ENCODE measurements at regions not wholly inside any gene's neighbourhood (a gene's known extent, or its start where the extent isn't known, plus 50 kb on each side); places are given as distances from the start of the nearest gene placed in this dataset.

DNA sequence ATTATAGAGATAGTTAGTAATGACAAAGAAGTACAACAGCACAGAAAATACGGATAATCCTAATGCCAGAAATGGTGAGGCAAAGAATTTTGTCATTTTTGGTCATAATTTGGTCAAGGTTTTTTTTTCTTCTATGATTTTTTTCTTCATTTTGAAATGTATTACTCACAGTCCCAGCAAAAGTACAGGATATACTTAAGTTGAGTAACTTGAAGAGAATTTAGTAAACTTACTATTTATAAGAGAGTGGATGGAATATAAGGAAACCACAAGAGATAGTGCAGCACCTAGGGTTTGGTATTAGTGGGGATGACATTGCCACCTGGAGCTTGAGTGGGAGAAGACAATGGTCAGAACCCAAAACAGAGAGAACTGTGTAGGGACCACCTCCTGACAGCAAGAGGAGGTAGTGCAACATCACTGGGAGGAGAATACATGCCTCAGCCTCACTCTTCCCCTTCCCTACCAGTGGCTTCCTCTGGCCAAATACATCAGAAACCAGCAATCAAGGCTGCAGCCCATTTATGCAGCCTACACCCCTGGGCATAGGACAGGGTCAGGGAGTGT lies 434.5 kb upstream of the TRPC7 start:
- Histone ChIP-seq H3K4me2 (no peak overlapping the region), H3K4me1 (no peaks in the 10 kb centered on the region), H3K4me3 (no peak overlapping the region), H4K20me1 (no peaks in the 10 kb centered on the region; a peak in 1 of 22 replicates), H3K27ac (no peak overlapping the region), H3K9ac (no peak overlapping the region), H3K9me3 (replicated peaks in 1 of 11) (no peaks in the 10 kb centered on the region), H3K36me3 (no peaks in the 10 kb centered on the region), H3K27me3 (no peaks in the 10 kb centered on the region)
- no peak for TF ChIP-seq Cebpa-rat (IDR thresholded peaks at IDR 0.05)

- H3K4me3 ChIP-seq = no peak overlapping the region
- no peak overlapping the region for H3K27ac ChIP-seq
- H3K36me3 ChIP-seq = no peaks in the 10 kb centered on the region
Measured at GRCh38 chr5:136793300-136793699, 428.0 kb upstream of the TRPC7 start.

GRCh38 chr5:136781464-136781863 lies 416.1 kb upstream of the TRPC7 start:
- Histone ChIP-seq H3K27ac (no peak overlapping the region), H3K27me3 (peaks cover 0 to 4% (median 0%) of the 10 kb centered on the region in 11 experiments; a peak in 3 of 22 replicates), H3K4me2 (no peak overlapping the region), H4K20me1 (no peaks in the 10 kb centered on the region), H3K4me1 (no peaks in the 10 kb centered on the region), H3K9ac (no peak overlapping the region), H3K4me3 (no peak overlapping the region), H3K36me3 (no peaks in the 10 kb centered on the region), H3K9me3 (replicated peaks in 1 of 11) (no peaks in the 10 kb centered on the region)
- TF ChIP-seq Cebpa-rat (IDR thresholded peaks at IDR 0.05) = no peak

More at GRCh38 chr5:136793300-136793699, 428.0 kb upstream of the TRPC7 start:
- H3K9me3 ChIP-seq (replicated peaks in 1 of 11) = no peaks in the 10 kb centered on the region
- no peak overlapping the region for H3K9ac ChIP-seq
- H3K4me1 ChIP-seq = no peaks in the 10 kb centered on the region
- no peak overlapping the region for H3K4me2 ChIP-seq
- H4K20me1 ChIP-seq = no peaks in the 10 kb centered on the region; a peak in 1 of 22 replicates
- H3K27me3 ChIP-seq = no peaks in the 10 kb centered on the region
- TF ChIP-seq Cebpa-rat (IDR thresholded peaks at IDR 0.05) = no peak

DNA sequence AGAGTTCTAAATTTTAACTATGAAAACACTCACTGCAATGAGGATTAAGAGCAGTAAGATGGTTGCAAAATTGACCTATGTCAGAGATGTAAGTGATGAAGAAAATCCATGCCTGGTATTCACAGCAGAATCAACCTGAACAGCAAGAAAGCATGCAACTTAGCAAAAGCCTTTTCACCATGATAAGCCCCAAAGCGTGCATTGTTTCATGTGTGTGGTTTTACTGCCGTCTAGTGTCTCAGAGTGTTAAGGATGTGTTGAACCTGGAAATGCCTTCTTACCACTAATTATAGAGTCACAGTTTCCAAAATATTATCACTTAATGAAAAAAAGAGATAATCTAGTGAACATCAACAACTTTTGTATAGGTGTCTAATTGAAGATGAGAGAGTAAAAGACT lies 415.2 kb upstream of the TRPC7 start:
- no peak for TF ChIP-seq Cebpa-rat (IDR thresholded peaks at IDR 0.05)
- Histone ChIP-seq H3K36me3 (no peaks in the 10 kb centered on the region), H4K20me1 (no peaks in the 10 kb centered on the region)

DNA sequence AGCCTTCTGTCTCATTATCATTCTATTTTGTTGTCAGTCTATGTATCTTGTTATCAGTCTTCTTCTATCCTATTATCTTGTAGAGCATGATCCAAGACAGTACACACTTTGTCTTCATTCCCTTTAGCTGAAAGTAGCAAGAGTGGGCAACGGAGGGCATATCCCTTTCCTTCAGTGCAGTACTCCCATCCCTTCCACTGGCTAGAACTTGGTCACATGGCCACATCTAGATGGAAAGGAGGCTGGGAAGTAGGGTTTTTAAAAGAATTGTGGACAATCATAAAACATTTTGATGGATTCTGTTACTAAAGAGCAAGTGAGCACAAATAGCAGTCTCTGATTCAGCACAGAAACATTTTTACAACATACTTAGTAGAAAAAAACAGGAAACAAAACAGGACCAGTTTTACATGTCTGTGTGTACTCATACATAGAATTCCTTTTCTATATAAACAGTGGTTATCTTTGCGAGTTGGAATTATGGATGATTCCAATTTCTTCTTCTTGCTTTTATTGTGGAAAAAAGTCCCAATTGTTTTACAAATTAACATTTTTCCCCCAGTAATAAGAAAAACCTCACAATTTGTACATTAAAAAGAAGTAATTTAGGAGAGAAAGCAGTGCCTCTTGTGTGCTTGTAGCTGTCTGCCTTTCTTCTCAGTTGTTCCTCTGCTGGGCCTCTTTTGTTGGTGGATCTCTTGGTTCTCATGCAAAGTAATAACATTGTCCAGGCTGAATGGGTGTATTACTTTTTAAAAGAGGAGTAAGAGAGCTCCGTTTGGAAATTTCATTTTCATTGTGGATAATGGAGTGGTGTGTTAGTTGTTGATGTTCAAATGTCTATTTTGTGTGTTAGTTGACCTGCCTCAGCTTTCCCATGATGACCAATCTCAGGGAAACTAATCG lies 410.9 kb upstream of the TRPC7 start:
- no peaks in the 10 kb centered on the region for H3K36me3 ChIP-seq
- H3K4me2 ChIP-seq = no peak overlapping the region
- peaks cover 0 to 24% (median 19%) of the 10 kb centered on the region in 10 experiments; a peak in 15 of 20 replicates for H3K4me1 ChIP-seq
- H3K27ac ChIP-seq = no peak overlapping the region
- peaks cover 7 to 42% (median 27%) of the 10 kb centered on the region in 11 experiments; a peak in 20 of 22 replicates for H3K27me3 ChIP-seq
- H3K4me3 ChIP-seq = no peak overlapping the region
- H3K9ac ChIP-seq = no peak overlapping the region
- peaks cover 0 to 7% (median 0%) of the 10 kb centered on the region in 11 experiments; a peak in 3 of 22 replicates for H3K9me3 ChIP-seq (replicated peaks in 1 of 11)
- peaks cover 0 to 14% (median 0%) of the 10 kb centered on the region in 11 experiments; a peak in 5 of 22 replicates for H4K20me1 ChIP-seq
- TF ChIP-seq Cebpa-rat (IDR thresholded peaks at IDR 0.05) = no peak

More for the DNA sequence above, 415.2 kb upstream of the TRPC7 start:
- no peak overlapping the region for H3K9ac ChIP-seq
- no peak overlapping the region for H3K27ac ChIP-seq
- no peaks in the 10 kb centered on the region for H3K4me1 ChIP-seq
- H3K27me3 ChIP-seq = peaks cover 0 to 13% (median 0%) of the 10 kb centered on the region in 11 experiments; a peak in 10 of 22 replicates
- H3K4me2 ChIP-seq = no peak overlapping the region
- no peak overlapping the region for H3K4me3 ChIP-seq
- H3K9me3 ChIP-seq (replicated peaks in 1 of 11) = peaks cover 0 to 6% (median 0%) of the 10 kb centered on the region in 11 experiments; a peak in 3 of 22 replicates

DNA sequence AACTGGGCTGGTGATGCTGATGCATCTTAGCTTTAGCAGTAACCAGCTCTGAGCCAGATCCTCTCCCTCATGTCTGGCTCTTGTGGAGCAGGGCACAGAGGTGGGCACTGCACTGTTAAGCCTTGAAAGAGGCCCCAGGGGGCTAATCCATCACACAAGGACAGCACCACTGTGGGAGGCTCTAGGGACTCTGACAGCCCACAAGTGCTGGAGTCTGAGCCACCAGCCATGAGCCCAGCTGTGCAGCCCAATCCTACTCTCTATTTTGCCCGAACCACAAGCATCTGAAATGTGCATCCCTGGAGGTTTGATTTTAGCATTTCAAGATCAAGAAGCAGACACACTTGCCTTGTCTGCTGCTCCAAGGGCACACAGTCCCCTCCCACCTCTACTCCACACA lies 407.1 kb upstream of the TRPC7 start:
- no peak overlapping the region for H3K27ac ChIP-seq
- no peak overlapping the region for H3K4me3 ChIP-seq
- H3K9me3 ChIP-seq (replicated peaks in 1 of 11) = peaks cover 0 to 7% (median 0%) of the 10 kb centered on the region in 11 experiments; a peak in 3 of 22 replicates
- TF ChIP-seq Cebpa-rat (IDR thresholded peaks at IDR 0.05) = no peak
- peaks cover 7 to 52% (median 36%) of the 10 kb centered on the region in 11 experiments; a peak in 21 of 22 replicates for H3K27me3 ChIP-seq
- H3K4me2 ChIP-seq = peak overlapping the region in 8 of 11 experiments; percentile 39 to 88 (median 59); a peak in 16 of 22 replicates
- H3K4me1 ChIP-seq = peaks cover 5 to 55% (median 48%) of the 10 kb centered on the region in 10 experiments; a peak in 18 of 20 replicates
- no peaks in the 10 kb centered on the region for H3K36me3 ChIP-seq
- peaks cover 0 to 37% (median 0%) of the 10 kb centered on the region in 11 experiments; a peak in 7 of 22 replicates for H4K20me1 ChIP-seq
- no peak overlapping the region for H3K9ac ChIP-seq

DNA sequence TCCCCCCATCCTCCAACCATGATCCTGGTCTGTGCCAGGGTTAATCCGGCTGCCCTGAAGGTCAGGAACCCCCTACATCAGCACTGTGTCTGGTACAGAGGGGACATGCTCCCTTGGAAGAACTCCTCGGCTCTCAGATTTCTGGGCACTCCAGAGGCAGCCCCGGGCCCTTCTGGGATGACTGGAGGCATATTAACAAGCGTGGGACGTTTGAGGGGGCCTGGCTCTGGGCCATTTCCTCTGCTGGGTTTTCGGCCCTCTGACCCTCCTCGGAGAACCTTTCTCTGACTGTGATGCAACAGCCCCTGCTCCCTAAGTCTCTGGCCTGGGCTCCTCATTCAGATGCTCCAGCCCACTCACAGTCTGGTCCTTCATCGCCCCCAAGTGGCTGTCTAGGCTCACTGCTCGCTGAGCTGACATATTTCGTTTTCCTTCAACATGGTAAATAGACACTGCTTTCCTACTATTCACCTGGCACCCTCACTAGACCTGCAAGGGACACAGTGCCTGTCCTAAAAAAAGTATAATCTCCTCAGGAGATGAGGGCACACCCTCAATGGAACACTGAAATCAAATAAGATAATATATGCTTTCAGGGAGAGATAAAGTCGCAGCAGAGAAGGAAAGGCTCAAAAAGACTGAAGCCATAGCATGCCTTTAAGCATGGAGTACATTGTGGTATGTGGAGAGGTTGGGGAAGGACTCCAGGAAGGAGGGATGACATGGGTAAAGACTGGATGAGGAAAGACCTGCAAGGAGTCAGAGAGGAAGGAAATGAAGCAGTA lies 404.7 kb upstream of the TRPC7 start:
- no peak overlapping the region for H3K27ac ChIP-seq
- H4K20me1 ChIP-seq = peaks cover 0 to 37% (median 0%) of the 10 kb centered on the region in 11 experiments; a peak in 7 of 22 replicates
- peak in 2 of 11 experiments; percentile 6 to 27; a peak in 2 of 22 replicates for TF ChIP-seq Cebpa-rat (IDR thresholded peaks at IDR 0.05)
- H3K9me3 ChIP-seq (replicated peaks in 1 of 11) = no peaks in the 10 kb centered on the region
- no peaks in the 10 kb centered on the region for H3K36me3 ChIP-seq
- peaks cover 7 to 40% (median 32%) of the 10 kb centered on the region in 11 experiments; a peak in 20 of 22 replicates for H3K27me3 ChIP-seq
- H3K4me1 ChIP-seq = peaks cover 5 to 55% (median 48%) of the 10 kb centered on the region in 10 experiments; a peak in 18 of 20 replicates
- H3K9ac ChIP-seq = no peak overlapping the region; a peak in 1 of 22 replicates
- peak overlapping the region in 10 of 11 experiments; percentile 28 to 88 (median 72); a peak in 20 of 22 replicates for H3K4me2 ChIP-seq
- H3K4me3 ChIP-seq = no peak overlapping the region

GRCh38 chr5:136769093-136769492 lies 403.7 kb upstream of the TRPC7 start:
- no peak for TF ChIP-seq Cebpa-rat (IDR thresholded peaks at IDR 0.05)
- H3K9me3 ChIP-seq (replicated peaks in 1 of 11) = no peaks in the 10 kb centered on the region
- H3K27me3 ChIP-seq = peaks cover 7 to 31% (median 27%) of the 10 kb centered on the region in 11 experiments; a peak in 20 of 22 replicates
- H4K20me1 ChIP-seq = peaks cover 0 to 37% (median 0%) of the 10 kb centered on the region in 11 experiments; a peak in 7 of 22 replicates
- H3K36me3 ChIP-seq = no peaks in the 10 kb centered on the region
- no peak overlapping the region for H3K27ac ChIP-seq
- peaks cover 5 to 55% (median 48%) of the 10 kb centered on the region in 10 experiments; a peak in 18 of 20 replicates for H3K4me1 ChIP-seq
- no peak overlapping the region for H3K9ac ChIP-seq
- H3K4me3 ChIP-seq = no peak overlapping the region
- H3K4me2 ChIP-seq = peak overlapping the region in 8 of 11 experiments; percentile 54 to 88 (median 74); a peak in 15 of 22 replicates

All from BLaER1 treated with 17β-estradiol and CSF1 and Interleukin-3, amounts not matched to agents 10 nM and 100 nM (cell line).